ENCODE measurements at regions not wholly inside any gene's neighbourhood (a gene's known extent, or its start where the extent isn't known, plus 50 kb on each side); places are given as distances from the start of the nearest gene placed in this dataset.
"Not testable (repeated sequence)": the region's sequence is repeated elsewhere in the genome, so short reads cannot be mapped to it uniquely, and the experiment has no call there.

- H3K36me3 ChIP-seq (ENCODE audit: control insufficient read depth, insufficient read depth, low read length), result no peaks in the 10 kb centered on the region
- peaks cover 2% of the 10 kb centered on the region for H3K4me1 ChIP-seq (ENCODE audit: control insufficient read depth, insufficient read depth, low read length)
- H3K27ac ChIP-seq (ENCODE audit: low read depth, low read length), result no peak overlapping the region
- H3K9ac ChIP-seq (ENCODE audit: low read length), result no peak overlapping the region
- no peak overlapping the region for H3K4me3 ChIP-seq (ENCODE audit: low read length)
- no peaks in the 10 kb centered on the region for H3K27me3 ChIP-seq (ENCODE audit: control insufficient read depth, insufficient read depth, low read length)
Observed at GRCh38 chr12:46547421-46548354, 175.1 kb upstream of the SLC38A2 start.

DNA sequence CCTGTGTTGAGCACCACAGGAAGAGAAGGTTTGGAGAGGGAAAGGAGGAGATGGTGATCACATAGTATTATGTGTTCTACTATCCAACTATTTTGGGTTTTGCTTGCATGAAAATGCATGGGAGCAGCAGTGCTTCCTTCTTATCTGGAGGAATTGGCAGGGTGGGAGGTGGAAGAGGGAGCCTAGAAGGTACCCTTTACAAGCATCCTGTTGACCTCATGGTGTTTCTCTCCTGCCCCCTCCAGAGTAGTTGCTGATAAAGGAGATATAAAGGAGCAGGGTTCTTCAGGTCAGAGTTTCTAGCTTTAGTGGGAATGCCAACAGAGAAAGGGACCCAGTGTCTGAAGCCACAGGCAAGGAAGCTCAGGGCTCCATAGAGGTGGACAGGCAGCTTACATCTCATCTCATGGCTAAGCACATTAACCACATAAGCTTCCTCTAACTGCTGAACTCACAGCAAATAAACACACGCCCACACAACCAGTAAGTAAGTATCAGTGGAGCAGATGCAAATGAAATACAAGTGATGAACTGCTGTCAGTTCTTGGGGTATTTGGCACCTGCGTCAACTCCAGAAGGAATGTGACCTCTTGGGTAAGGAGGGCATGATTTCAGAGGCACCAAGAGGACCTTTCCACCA is 174.2 kb upstream of the SLC38A2 start:
- H3K9ac ChIP-seq (ENCODE audit: low read length), result no peak overlapping the region
- H3K4me3 ChIP-seq (ENCODE audit: low read length), result no peak overlapping the region
- H3K36me3 ChIP-seq (ENCODE audit: control insufficient read depth, insufficient read depth, low read length), result no peaks in the 10 kb centered on the region
- peaks cover 2% of the 10 kb centered on the region for H3K4me1 ChIP-seq (ENCODE audit: control insufficient read depth, insufficient read depth, low read length)
- no peak overlapping the region for H3K27ac ChIP-seq (ENCODE audit: low read depth, low read length)
- H3K27me3 ChIP-seq (ENCODE audit: control insufficient read depth, insufficient read depth, low read length), result no peaks in the 10 kb centered on the region

DNA sequence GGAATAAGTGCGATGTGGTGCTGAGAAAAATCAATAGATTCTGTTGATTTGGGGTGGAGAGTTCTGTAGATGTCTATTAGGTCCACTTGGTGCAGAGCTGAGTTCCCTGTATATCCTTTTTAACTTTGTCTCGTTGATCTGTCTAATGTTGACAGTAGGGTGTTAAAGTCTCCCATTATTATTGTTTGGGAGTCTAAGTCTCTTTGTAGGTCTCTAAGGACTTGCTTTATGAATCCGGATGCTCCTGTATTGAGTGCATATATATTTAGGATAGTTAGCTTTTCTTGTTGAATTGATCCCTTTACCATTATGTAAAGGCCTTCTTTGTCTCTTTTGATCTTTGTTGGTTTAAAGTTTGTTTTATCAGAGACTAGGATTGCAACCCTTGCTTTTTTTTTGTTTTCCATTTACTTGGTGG is 170.8 kb upstream of the SLC38A2 start:
- H3K4me3 ChIP-seq (ENCODE audit: low read length); H3K27ac ChIP-seq (ENCODE audit: low read depth, low read length); H3K4me1 ChIP-seq (ENCODE audit: control insufficient read depth, insufficient read depth, low read length); H3K36me3 ChIP-seq (ENCODE audit: control insufficient read depth, insufficient read depth, low read length); H3K9ac ChIP-seq (ENCODE audit: low read length); H3K27me3 ChIP-seq (ENCODE audit: control insufficient read depth, insufficient read depth, low read length): not testable (repeated sequence)

DNA sequence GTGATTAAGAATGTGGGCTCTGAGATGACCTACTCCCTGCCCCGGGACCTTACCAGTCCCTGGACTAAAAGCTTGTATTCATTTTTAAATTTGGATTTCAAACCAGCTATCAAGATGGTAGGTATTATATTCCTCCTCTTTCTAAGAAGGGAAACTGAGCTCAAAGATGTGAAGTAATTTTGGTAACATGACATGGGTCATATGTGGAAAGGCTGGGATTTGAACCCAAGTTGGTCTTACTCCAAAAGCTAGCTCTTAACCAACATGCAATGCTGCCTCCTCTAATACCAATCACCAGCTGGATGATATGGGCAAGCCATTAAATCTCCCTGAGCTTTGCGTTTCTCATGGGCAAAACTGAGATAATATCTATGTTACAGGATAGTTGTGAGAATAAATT is 166.4 kb upstream of the SLC38A2 start:
- Histone ChIP-seq H3K27me3 (ENCODE audit: control insufficient read depth, insufficient read depth, low read length) (no peaks in the 10 kb centered on the region), H3K4me1 (ENCODE audit: control insufficient read depth, insufficient read depth, low read length) (peaks cover 3% of the 10 kb centered on the region), H3K4me3 (ENCODE audit: low read length) (no peak overlapping the region), H3K9ac (ENCODE audit: low read length) (no peak overlapping the region), H3K27ac (ENCODE audit: low read depth, low read length) (no peak overlapping the region), H3K36me3 (ENCODE audit: control insufficient read depth, insufficient read depth, low read length) (no peaks in the 10 kb centered on the region)

- no peak overlapping the region for H3K4me3 ChIP-seq (ENCODE audit: low read length)
- no peak overlapping the region for H3K27ac ChIP-seq (ENCODE audit: low read depth, low read length)
- H3K9ac ChIP-seq (ENCODE audit: low read length), result no peak overlapping the region
- H3K36me3 ChIP-seq (ENCODE audit: control insufficient read depth, insufficient read depth, low read length), result no peaks in the 10 kb centered on the region
- H3K27me3 ChIP-seq (ENCODE audit: control insufficient read depth, insufficient read depth, low read length), result no peaks in the 10 kb centered on the region
- peaks cover 3% of the 10 kb centered on the region for H3K4me1 ChIP-seq (ENCODE audit: control insufficient read depth, insufficient read depth, low read length)
Observed at GRCh38 chr12:46537387-46537955, 164.9 kb upstream of the SLC38A2 start.

DNA sequence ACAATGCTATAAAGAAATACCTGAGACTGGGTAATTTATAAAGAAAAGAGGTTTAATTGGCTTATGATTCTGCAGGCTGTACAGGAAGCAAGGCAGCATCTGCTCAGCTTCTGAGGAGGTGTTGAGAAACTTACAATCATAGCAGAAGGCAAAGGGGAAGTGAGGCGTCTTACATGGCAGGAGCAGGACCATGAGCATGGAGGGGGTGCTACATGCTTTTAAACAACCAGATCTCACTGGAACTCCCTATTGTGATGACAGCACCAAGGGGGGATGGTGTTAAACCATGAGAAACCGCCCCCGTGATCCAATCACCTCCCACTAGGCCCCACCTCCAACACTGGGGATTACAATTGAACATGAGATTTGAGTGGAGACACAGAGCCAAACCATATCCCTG is 163.7 kb upstream of the SLC38A2 start:
- H3K36me3 ChIP-seq (ENCODE audit: control insufficient read depth, insufficient read depth, low read length); H3K9ac ChIP-seq (ENCODE audit: low read length); H3K27ac ChIP-seq (ENCODE audit: low read depth, low read length); H3K4me1 ChIP-seq (ENCODE audit: control insufficient read depth, insufficient read depth, low read length); H3K4me3 ChIP-seq (ENCODE audit: low read length); H3K27me3 ChIP-seq (ENCODE audit: control insufficient read depth, insufficient read depth, low read length): not testable (repeated sequence)

- Histone ChIP-seq H3K4me3 (ENCODE audit: low read length) (no peak overlapping the region), H3K4me1 (ENCODE audit: control insufficient read depth, insufficient read depth, low read length) (peaks cover 3% of the 10 kb centered on the region), H3K27ac (ENCODE audit: low read depth, low read length) (no peak overlapping the region), H3K27me3 (ENCODE audit: control insufficient read depth, insufficient read depth, low read length) (no peaks in the 10 kb centered on the region), H3K9ac (ENCODE audit: low read length) (no peak overlapping the region), H3K36me3 (ENCODE audit: control insufficient read depth, insufficient read depth, low read length) (no peaks in the 10 kb centered on the region)
Observed at GRCh38 chr12:46535907-46536306, 163.3 kb upstream of the SLC38A2 start.

DNA sequence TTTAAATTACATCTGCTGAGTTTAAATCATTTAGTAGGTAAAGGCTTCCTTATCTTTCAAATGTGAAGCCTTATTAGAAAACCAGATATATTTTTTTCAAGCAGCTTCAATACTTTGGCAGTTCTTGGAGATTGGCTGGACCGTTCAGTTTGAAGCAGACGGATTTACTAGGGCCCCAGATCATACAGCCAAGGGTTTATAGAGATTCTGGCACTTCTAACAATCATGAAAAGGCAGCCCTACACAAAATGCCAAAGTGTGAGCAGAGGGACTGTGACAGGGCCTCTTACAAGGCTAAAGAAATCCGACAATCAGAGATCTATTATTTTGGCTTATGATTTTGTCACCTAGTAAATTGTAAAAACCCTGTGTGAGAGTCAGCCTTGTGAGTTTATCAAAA is 162.8 kb upstream of the SLC38A2 start:
- H3K36me3 ChIP-seq (ENCODE audit: control insufficient read depth, insufficient read depth, low read length), result no peaks in the 10 kb centered on the region
- no peaks in the 10 kb centered on the region for H3K27me3 ChIP-seq (ENCODE audit: control insufficient read depth, insufficient read depth, low read length)
- H3K9ac ChIP-seq (ENCODE audit: low read length), result no peak overlapping the region
- H3K4me1 ChIP-seq (ENCODE audit: control insufficient read depth, insufficient read depth, low read length), result peaks cover 3% of the 10 kb centered on the region
- H3K27ac ChIP-seq (ENCODE audit: low read depth, low read length), result no peak overlapping the region
- H3K4me3 ChIP-seq (ENCODE audit: low read length), result no peak overlapping the region

DNA sequence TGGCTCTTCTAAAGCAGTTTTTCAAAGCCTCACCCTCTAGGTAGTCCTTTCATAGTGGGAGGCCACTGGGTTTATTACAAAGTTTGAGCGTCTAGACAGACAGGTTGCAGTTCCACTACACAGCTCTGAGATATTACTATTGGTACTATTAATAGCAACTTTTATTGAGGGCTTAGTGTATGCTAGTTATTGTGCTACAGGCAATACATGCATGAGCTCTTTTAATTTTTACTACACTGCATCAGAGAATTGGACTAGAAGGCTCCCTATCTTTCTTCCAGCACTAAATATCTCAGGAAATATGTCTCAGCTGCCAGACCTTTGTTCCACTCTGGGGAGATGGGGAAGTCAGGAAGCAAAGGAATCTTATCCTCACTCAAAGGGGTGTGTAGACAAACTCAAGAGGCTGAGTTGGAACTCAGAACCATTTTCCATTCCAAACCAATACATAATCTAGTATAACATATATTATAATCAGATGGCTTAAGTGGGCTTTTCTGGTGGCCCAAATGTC is 161.8 kb upstream of the SLC38A2 start:
- Histone ChIP-seq H3K4me3 (ENCODE audit: low read length) (no peak overlapping the region), H3K27me3 (ENCODE audit: control insufficient read depth, insufficient read depth, low read length) (no peaks in the 10 kb centered on the region), H3K4me1 (ENCODE audit: control insufficient read depth, insufficient read depth, low read length) (peaks cover 3% of the 10 kb centered on the region), H3K9ac (ENCODE audit: low read length) (no peak overlapping the region), H3K27ac (ENCODE audit: low read depth, low read length) (no peak overlapping the region), H3K36me3 (ENCODE audit: control insufficient read depth, insufficient read depth, low read length) (no peaks in the 10 kb centered on the region)

GRCh38 chr12:46533723-46534122 is 161.2 kb upstream of the SLC38A2 start:
- Histone ChIP-seq H3K4me1 (ENCODE audit: control insufficient read depth, insufficient read depth, low read length) (peaks cover 3% of the 10 kb centered on the region), H3K9ac (ENCODE audit: low read length) (no peak overlapping the region), H3K4me3 (ENCODE audit: low read length) (no peak overlapping the region), H3K27me3 (ENCODE audit: control insufficient read depth, insufficient read depth, low read length) (no peaks in the 10 kb centered on the region), H3K36me3 (ENCODE audit: control insufficient read depth, insufficient read depth, low read length) (no peaks in the 10 kb centered on the region), H3K27ac (ENCODE audit: low read depth, low read length) (no peak overlapping the region)

- Histone ChIP-seq H3K27me3 (ENCODE audit: control insufficient read depth, insufficient read depth, low read length) (no peaks in the 10 kb centered on the region), H3K27ac (ENCODE audit: low read depth, low read length) (no peak overlapping the region), H3K4me3 (ENCODE audit: low read length) (no peak overlapping the region), H3K36me3 (ENCODE audit: control insufficient read depth, insufficient read depth, low read length) (no peaks in the 10 kb centered on the region), H3K9ac (ENCODE audit: low read length) (no peak overlapping the region), H3K4me1 (ENCODE audit: control insufficient read depth, insufficient read depth, low read length) (peaks cover 3% of the 10 kb centered on the region)
Observed at GRCh38 chr12:46531804-46532203, 159.2 kb upstream of the SLC38A2 start.

- Histone ChIP-seq H3K36me3 (ENCODE audit: control insufficient read depth, insufficient read depth, low read length) (no peaks in the 10 kb centered on the region), H3K27ac (ENCODE audit: low read depth, low read length) (no peak overlapping the region), H3K4me1 (ENCODE audit: control insufficient read depth, insufficient read depth, low read length) (peaks cover 3% of the 10 kb centered on the region), H3K9ac (ENCODE audit: low read length) (no peak overlapping the region), H3K27me3 (ENCODE audit: control insufficient read depth, insufficient read depth, low read length) (no peaks in the 10 kb centered on the region), H3K4me3 (ENCODE audit: low read length) (no peak overlapping the region)
Observed at GRCh38 chr12:46531059-46531785, 158.6 kb upstream of the SLC38A2 start.

Data from rectal smooth muscle tissue (tissue), 1 donor.